Esophagus squamous epithelium (tissue), 4 donors: ENCODE measurements at regions not wholly inside any gene's neighbourhood (a gene's known extent, or its start where the extent isn't known, plus 50 kb on each side); places are given as distances from the start of the nearest gene placed in this dataset.

ENCODE experiments used
- POLR2A ChIP-seq, 4 donors: fragments of 450-650 bp; IDR thresholded peaks; one replicate each; pipeline ENCODE4 v1.6.1; 2017; ENCODE audit warnings: antibody characterized with exemption in 4 of 4, mild to moderate bottlenecking in 4 of 4, moderate library complexity in 3 of 4
- TF ChIP-seq, protein P1 (sequence below), 6 experiments: fragments of 450-650 bp in 4 of 6; fragments of 200-600 bp in 2 of 6; sonication (generic) in 2 of 6; IDR thresholded peaks; one replicate each; pipeline ENCODE4 v1.5.1; 2016 to 2019; ENCODE audit warnings: antibody characterized with exemption in 6 of 6, mild to moderate bottlenecking in 4 of 6, moderate library complexity in 4 of 6

DNA sequence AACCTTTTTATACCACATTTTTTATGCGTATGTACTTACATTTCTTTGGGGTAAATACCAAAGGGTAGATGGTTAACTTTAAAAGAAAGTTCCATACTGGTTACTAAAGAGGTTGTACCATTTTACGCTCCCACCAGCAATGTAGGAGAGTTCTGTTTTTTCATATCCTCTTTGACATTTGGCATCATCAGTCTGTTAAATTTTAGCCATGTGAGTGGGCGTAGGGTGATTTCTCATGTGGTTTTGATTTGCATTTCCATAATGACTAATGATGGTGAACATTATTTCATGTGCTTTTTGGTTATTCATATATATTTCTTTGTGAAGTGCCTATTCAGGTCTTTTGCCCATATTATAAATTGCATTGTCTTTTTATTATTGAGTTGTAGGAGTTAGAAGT is 194.2 kb downstream of the PRL start:
- TF ChIP-seq, protein P1, sequence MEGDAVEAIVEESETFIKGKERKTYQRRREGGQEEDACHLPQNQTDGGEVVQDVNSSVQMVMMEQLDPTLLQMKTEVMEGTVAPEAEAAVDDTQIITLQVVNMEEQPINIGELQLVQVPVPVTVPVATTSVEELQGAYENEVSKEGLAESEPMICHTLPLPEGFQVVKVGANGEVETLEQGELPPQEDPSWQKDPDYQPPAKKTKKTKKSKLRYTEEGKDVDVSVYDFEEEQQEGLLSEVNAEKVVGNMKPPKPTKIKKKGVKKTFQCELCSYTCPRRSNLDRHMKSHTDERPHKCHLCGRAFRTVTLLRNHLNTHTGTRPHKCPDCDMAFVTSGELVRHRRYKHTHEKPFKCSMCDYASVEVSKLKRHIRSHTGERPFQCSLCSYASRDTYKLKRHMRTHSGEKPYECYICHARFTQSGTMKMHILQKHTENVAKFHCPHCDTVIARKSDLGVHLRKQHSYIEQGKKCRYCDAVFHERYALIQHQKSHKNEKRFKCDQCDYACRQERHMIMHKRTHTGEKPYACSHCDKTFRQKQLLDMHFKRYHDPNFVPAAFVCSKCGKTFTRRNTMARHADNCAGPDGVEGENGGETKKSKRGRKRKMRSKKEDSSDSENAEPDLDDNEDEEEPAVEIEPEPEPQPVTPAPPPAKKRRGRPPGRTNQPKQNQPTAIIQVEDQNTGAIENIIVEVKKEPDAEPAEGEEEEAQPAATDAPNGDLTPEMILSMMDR (IDR thresholded peaks at IDR 0.05): no peak
- TF ChIP-seq POLR2A (IDR thresholded peaks at IDR 0.05): no peak
